Astrocyte of the cerebellum (primary cell): ENCODE measurements at regions not wholly inside any gene's neighbourhood (a gene's known extent, or its start where the extent isn't known, plus 50 kb on each side); places are given as distances from the start of the nearest gene placed in this dataset.

Experiments
- DNase-seq: peaks from one replicate; pipeline ENCODE4 v3.0.0-alpha.2; 2011; ENCODE audit warnings: low read depth
- H3K4me3 ChIP-seq: 2 replicates; pipeline ENCODE4 v1.5.1; 2011; ENCODE audit warnings: mild to moderate bottlenecking, low read depth, low read length, moderate library complexity
- in situ Hi-C: cut with HindIII; loops from 2 replicates; pipeline ENCODE4 v1.10.0; 2017; ENCODE audit warnings: low sequenced_read_pairs
- TF ChIP-seq, protein P1 (sequence below): IDR thresholded peaks from 2 replicates; pipeline ENCODE4 v1.5.1; 2012; ENCODE audit warnings: low read length, low read depth, moderate library complexity, mild to moderate bottlenecking; ENCODE audit errors: missing control alignments

DNA sequence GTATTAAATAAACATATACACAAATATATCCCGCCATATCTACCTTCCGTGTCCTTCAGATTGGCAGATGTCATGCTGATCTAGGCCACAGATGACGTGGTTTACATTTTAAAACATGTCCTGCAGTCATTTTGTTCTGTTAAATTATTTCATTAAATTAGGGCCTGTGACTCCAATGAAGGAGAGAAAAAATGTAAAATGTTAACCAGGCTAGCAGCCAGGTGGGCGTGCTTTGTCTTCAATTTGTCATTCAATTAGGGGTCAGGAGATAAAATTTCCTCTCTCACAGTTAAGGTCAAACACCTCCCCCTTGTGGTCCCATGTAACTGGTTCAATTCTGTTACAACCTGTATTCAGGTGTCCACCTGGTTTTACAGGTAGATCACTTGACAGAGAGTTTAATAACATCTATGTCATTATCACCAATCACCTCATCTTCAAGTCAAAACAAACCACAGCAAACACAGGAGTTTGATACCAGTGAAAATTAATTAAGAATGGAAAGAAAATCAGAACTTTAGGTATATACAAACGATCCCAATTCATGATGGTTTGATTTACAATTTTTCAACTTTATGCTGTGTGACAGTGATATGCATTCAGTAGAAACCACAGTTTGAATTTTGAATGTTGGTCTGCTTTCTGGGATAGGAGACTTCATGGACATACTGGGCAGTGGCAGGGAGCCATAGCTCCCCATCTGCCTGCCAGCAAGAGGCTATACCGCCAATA is 339.4 kb downstream of the CMPK2 start:
- TF ChIP-seq, protein P1, sequence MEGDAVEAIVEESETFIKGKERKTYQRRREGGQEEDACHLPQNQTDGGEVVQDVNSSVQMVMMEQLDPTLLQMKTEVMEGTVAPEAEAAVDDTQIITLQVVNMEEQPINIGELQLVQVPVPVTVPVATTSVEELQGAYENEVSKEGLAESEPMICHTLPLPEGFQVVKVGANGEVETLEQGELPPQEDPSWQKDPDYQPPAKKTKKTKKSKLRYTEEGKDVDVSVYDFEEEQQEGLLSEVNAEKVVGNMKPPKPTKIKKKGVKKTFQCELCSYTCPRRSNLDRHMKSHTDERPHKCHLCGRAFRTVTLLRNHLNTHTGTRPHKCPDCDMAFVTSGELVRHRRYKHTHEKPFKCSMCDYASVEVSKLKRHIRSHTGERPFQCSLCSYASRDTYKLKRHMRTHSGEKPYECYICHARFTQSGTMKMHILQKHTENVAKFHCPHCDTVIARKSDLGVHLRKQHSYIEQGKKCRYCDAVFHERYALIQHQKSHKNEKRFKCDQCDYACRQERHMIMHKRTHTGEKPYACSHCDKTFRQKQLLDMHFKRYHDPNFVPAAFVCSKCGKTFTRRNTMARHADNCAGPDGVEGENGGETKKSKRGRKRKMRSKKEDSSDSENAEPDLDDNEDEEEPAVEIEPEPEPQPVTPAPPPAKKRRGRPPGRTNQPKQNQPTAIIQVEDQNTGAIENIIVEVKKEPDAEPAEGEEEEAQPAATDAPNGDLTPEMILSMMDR = peak; percentile 25
- in situ Hi-C loops = no loop called here
- no peak for DNase-seq

DNA sequence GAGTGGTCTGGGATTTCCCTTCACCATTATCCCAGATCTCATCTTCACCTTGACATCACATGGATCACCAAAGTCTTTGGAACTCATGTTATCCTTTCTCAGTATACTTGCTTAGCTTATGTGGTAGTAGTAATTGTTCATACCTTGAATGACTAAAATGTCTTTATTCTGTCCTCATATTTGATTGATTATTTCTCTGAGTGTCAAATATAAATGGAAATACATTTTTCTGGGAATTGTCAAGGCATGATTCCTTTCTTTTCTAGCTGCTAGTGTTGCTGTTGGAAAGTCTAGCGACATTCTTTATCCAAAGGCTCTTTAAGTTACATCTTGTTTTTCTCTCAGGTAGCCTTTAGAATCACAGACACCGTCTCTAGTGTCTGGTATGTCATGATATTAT is 334.4 kb downstream of the CMPK2 start:
- H3K4me3 ChIP-seq = no peak overlapping the region
- DNase-seq = no peak
- TF ChIP-seq, protein P1 = no peak
- in situ Hi-C loops = no loop called here

More for the DNA sequence above, 339.4 kb downstream of the CMPK2 start:
- no peak overlapping the region for H3K4me3 ChIP-seq

DNA sequence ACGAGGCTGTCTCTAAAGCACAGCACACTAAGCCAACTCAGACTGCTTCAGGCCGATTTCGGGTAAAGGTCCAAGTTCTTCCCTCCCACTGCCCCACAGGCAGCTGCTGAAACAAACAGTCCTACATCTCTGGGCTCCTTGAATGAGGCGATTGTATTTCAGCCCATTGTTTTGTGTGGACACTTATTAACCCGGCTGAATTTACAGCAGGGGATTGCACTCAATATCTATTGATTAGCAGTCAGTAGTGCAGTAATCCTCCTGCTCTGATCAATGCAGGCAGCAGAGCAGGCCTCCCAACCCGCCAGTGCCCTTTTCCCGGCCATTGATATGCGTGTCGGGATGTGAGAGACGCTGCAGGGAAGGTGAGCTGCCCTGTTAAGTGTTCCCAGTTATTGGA is 330.1 kb downstream of the CMPK2 start:
- no peak overlapping the region for H3K4me3 ChIP-seq
- no peak for DNase-seq
- in situ Hi-C loops = no loop called here
- TF ChIP-seq, protein P1 = no peak

DNA sequence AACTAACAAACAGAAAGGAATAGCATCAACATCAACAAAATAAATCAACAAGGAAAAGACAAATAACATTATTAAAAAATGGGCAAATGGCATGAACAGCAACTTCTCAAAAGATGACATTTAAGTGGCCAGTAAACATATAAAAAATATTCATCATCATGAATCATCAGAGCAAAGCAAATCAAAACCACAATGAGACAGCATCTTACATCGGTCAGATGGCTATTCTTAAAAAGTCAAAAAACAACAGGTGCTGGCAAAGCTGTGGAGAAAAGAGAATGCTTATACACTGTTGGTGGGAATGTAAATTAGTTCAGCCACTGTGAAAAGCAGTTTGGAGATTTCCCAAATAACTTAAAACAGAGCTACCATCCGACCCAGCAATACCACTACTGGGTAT is 327.1 kb downstream of the CMPK2 start:
- no peak for DNase-seq
- in situ Hi-C loops = no loop called here
- H3K4me3 ChIP-seq = no peak overlapping the region
- TF ChIP-seq, protein P1 = no peak

DNA sequence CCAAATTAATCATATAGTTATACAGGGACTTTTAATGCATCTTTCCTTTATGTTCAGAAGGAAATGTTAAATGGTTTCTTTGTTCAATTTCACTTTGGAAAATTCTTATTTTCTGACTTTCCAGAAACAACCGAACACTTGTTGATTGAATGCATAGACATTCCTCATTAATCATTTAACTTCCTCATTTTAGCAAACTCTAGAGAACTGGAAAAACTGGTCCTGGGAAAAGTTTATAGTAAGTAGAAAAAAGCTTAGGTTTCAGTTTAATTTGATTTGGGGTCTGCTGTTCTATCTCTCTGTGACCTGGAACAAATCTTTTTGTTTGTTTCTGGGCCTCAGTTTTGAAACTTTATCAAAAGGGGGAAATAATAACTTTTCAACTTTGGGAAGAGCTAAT is 320.4 kb downstream of the CMPK2 start:
- DNase-seq = no peak
- in situ Hi-C loops = no loop called here
- no peak overlapping the region for H3K4me3 ChIP-seq
- TF ChIP-seq, protein P1 = no peak

DNA sequence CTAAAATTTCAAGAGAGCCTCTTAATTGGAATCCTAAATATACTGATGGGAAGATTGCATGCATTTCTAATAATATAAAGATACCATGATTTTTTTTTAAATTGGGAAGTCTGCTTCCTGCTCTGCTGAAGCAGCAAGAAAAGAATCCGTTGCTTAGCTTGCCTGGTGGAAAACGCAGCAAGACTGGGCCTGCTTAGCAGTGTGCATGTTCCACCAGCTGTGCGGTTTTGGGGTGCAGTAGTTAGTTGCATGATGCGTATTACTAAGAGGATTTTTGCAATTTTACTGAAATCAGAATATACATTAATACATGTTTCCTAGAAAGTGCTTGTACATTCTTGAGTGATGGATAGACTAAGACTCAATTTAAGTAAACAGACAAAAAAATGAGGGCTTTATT is 319.9 kb downstream of the CMPK2 start:
- DNase-seq = no peak
- H3K4me3 ChIP-seq = no peak overlapping the region
- TF ChIP-seq, protein P1 = no peak
- in situ Hi-C loops = no loop called here

DNA sequence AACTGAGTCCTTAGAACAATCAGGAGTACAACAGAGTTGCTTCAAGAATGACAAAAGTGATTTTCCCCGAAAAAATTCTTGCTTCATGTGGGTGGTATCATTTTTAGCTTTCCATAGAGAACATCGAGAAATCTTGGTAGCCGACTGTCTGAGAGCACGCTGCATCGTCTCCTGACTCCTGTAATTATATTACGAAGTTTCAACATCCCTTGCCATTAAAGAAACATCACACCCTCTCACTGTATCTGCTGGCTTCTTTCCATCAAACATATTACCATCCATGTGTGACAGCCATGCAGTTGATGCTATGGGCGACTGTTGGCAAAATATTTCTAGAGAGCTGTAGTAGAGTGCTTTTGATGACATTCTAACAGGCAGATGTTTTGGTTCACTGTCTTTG is 311.2 kb downstream of the CMPK2 start:
- H3K4me3 ChIP-seq = no peak overlapping the region
- in situ Hi-C loops = no loop called here
- TF ChIP-seq, protein P1 = no peak
- DNase-seq = no peak
